Astrocyte of the spinal cord (primary cell): ENCODE measurements at regions not wholly inside any gene's neighbourhood (a gene's known extent, or its start where the extent isn't known, plus 50 kb on each side); places are given as distances from the start of the nearest gene placed in this dataset.

Experiments used
- DNase-seq: peaks from one replicate; pipeline ENCODE4 v3.0.0; 2011; ENCODE audit warnings: low read depth, low spot score
- H3K4me3 ChIP-seq: 2 replicates; pipeline ENCODE4 v1.5.1; 2011; ENCODE audit warnings: low read depth, mild to moderate bottlenecking, low read length, moderate library complexity
- CTCF ChIP-seq: IDR thresholded peaks from 2 replicates; pipeline ENCODE4 v1.5.1; 2012; ENCODE audit warnings: low read depth, mild to moderate bottlenecking, low read length, inconsistent platforms
- in situ Hi-C: cut with HindIII; loops from 2 replicates; pipeline ENCODE4 v1.10.0; 2017; ENCODE audit warnings: low sequenced_read_pairs

- in situ Hi-C loops: no loop called here
- TF ChIP-seq CTCF: no peak
- peak overlapping the region; percentile 5 for H3K4me3 ChIP-seq
- DNase-seq: no peak
Observed at GRCh38 chr18:72692086-72692485, 147.9 kb upstream of the CBLN2 start.

- in situ Hi-C loops: no loop called here
- no peak for DNase-seq
- no peak for TF ChIP-seq CTCF
- no peak overlapping the region for H3K4me3 ChIP-seq
Observed at GRCh38 chr18:72687736-72688135, 143.6 kb upstream of the CBLN2 start.

GRCh38 chr18:72675394-72675793 is 131.3 kb upstream of the CBLN2 start:
- no peak for DNase-seq
- in situ Hi-C loops: no loop called here
- TF ChIP-seq CTCF: no peak
- no peak overlapping the region for H3K4me3 ChIP-seq

GRCh38 chr18:72674710-72675109 is 130.6 kb upstream of the CBLN2 start:
- in situ Hi-C loops: no loop called here
- no peak overlapping the region for H3K4me3 ChIP-seq
- no peak for TF ChIP-seq CTCF
- DNase-seq: no peak

GRCh38 chr18:72673242-72673641 is 129.1 kb upstream of the CBLN2 start:
- H3K4me3 ChIP-seq: no peak overlapping the region
- DNase-seq: no peak
- TF ChIP-seq CTCF: no peak
- in situ Hi-C loops: no loop called here

- no peak overlapping the region for H3K4me3 ChIP-seq
- in situ Hi-C loops: no loop called here
- peak; percentile 81 for TF ChIP-seq CTCF
- peak; percentile 52 for DNase-seq
Observed at GRCh38 chr18:72672364-72673184, 128.4 kb upstream of the CBLN2 start.
